Non-pigmented ciliary epithelial cell (primary cell): ENCODE measurements at regions not wholly inside any gene's neighbourhood (a gene's known extent, or its start where the extent isn't known, plus 50 kb on each side); places are given as distances from the start of the nearest gene placed in this dataset.
"Not testable (repeated sequence)": the region's sequence is repeated elsewhere in the genome, so short reads cannot be mapped to it uniquely, and the experiment has no call there.

ENCODE experiments used
- DNase-seq: peaks from one replicate; pipeline ENCODE4 v3.0.0-alpha.2; 2010; ENCODE audit warnings: low read depth

- DNase-seq = no peak
These were observed 210.7 kb upstream of the IGFBP7 start for GRCh38 chr4:57320849-57321248.

- no peak for DNase-seq
These were observed 210.0 kb upstream of the IGFBP7 start for GRCh38 chr4:57320217-57320616.

GRCh38 chr4:57318703-57319102 lies 208.5 kb upstream of the IGFBP7 start:
- no peak for DNase-seq

- no peak for DNase-seq
These were observed 204.5 kb upstream of the IGFBP7 start for GRCh38 chr4:57314636-57315035.

GRCh38 chr4:57312296-57312695 lies 202.1 kb upstream of the IGFBP7 start:
- DNase-seq = no peak

- no peak for DNase-seq
These were observed 199.5 kb upstream of the IGFBP7 start for GRCh38 chr4:57309658-57310057.

GRCh38 chr4:57308301-57308700 lies 198.1 kb upstream of the IGFBP7 start:
- DNase-seq = no peak

- DNase-seq = no peak
These were observed 195.7 kb upstream of the IGFBP7 start for GRCh38 chr4:57305836-57306235.

GRCh38 chr4:57303012-57303751 lies 193.0 kb upstream of the IGFBP7 start:
- DNase-seq = no peak

GRCh38 chr4:57300300-57300699 lies 190.1 kb upstream of the IGFBP7 start:
- not testable (repeated sequence) for DNase-seq

GRCh38 chr4:57291911-57292310 lies 181.7 kb upstream of the IGFBP7 start:
- DNase-seq = no peak

GRCh38 chr4:57287687-57288604 lies 177.8 kb upstream of the IGFBP7 start:
- DNase-seq = no peak

- no peak for DNase-seq
These were observed 172.7 kb upstream of the IGFBP7 start for GRCh38 chr4:57282933-57283310.

- no peak for DNase-seq
These were observed 170.3 kb upstream of the IGFBP7 start for GRCh38 chr4:57280481-57280880.

- DNase-seq = no peak
These were observed 168.6 kb upstream of the IGFBP7 start for GRCh38 chr4:57278780-57279179.

- no peak for DNase-seq
These were observed 163.9 kb upstream of the IGFBP7 start for GRCh38 chr4:57274082-57274481.

GRCh38 chr4:57270346-57270745 lies 160.2 kb upstream of the IGFBP7 start:
- no peak for DNase-seq

- no peak for DNase-seq
These were observed 155.8 kb upstream of the IGFBP7 start for GRCh38 chr4:57265831-57266582.

- no peak for DNase-seq
These were observed 144.6 kb upstream of the IGFBP7 start for GRCh38 chr4:57254754-57255153.

GRCh38 chr4:57249083-57249482 lies 138.9 kb upstream of the IGFBP7 start:
- DNase-seq = peak; percentile 38

- DNase-seq = no peak
These were observed 132.9 kb upstream of the IGFBP7 start for GRCh38 chr4:57243076-57243475.

GRCh38 chr4:57234252-57234775 lies 124.1 kb upstream of the IGFBP7 start:
- DNase-seq = no peak
